Activated naive CD4-positive, alpha-beta T cell treated with Interleukin-2 at 50 U/mL for 16 hours (primary cell): ENCODE measurements at regions not wholly inside any gene's neighbourhood (a gene's known extent, or its start where the extent isn't known, plus 50 kb on each side); places are given as distances from the start of the nearest gene placed in this dataset.

ENCODE experiments used
- DNase-seq: peaks from one replicate; pipeline ENCODE4 v3.0.0-alpha.2; 2020

DNA sequence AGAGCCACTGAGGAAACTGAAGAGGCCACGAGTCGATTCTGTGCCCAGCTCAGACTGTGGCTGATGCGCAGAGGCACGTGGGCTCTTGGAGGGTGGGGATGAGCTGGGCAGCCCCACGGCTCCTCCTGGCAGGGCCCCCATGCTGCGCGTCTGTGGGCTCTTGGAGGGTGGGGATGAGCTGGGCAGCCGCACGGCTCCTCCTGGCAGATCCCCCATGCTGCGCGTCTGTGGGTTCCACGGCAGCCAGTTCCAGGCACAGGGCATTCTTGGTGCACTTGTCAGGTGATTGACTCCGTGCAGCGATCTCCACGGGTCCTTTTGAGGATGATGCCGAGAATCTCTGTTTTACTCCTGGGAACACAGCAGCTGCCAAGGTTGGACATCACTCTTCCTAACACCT, 138.1 kb upstream of the ZNF236 start:
- no peak for DNase-seq

DNA sequence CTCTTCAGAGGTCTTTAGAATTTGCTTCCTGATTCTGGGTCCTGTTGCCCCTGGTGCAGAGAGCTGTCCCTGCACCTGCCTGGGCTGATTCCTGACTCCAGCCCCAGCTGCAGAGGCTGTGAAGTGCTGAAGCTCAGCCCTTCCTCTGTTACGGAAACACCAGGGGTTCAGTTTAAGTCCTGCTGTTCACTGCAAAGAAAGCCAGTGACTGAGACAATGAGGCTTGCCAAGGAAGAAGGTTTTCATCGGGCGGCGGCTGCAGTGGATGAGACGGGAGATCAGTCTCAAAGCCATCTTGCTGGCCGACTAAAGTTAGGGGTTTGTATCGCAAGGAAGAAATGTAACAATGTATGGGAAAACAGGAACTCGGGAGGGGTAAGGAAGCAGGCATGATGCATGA, 142.4 kb upstream of the ZNF236 start:
- no peak for DNase-seq

DNA sequence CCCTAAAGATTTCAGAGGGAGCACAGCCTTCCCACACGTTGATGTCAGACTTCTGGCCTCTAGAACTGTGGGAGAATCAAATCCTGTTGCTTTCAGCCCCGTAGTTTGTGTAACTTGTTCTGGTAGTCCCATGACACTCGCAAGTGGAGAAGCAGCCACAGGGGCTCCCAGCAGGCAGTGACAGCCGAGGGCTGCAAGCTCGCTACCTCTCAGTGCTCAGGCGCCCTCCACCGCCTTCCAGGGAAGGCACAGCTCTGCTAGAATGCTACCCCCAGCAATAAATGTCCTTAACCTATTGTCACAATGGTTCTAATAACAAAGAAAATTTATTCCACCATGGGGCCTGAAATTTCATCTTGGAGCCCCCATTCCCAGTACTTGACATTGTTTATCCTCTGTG, 143.1 kb upstream of the ZNF236 start:
- DNase-seq = no peak

DNA sequence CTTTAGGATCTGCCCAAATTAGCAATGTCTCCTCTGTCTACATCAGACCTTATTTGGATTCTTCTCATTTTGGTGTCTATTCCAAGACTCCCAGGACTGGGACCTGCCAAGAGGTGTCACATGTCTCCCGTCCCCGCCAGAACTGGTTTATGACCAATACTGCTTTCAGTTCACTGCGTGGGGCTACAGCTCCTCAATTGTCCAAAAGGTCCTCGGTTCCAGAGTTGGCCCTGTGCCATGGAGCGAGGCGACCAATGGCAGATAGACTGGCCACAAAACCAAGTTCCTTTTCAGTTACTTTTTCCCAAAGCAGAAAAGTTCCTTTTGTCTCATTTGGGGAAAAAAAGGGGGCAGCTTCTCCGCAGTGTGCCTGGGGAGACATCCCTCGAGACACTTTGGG, 144.1 kb upstream of the ZNF236 start:
- no peak for DNase-seq

DNA sequence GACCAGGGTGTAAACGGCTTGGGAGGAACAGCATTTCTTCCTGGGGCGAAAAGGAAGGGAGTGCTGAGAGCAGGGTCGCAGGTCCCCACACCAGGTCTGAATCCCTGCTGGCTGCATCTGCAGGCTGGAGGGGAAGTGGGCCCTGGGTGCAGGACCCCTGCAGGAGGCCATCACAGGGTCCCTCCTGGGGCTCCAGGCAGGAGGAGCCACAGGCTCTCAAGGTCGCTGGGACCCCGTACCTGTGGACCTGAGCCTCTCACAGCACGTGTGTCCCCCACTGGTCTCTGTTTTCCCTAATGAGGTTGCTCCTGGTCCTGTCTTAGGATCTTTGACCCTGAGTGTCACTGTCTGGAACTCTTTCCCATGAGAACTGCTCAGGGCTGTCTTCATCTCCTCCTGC, 147.8 kb upstream of the ZNF236 start:
- no peak for DNase-seq

DNA sequence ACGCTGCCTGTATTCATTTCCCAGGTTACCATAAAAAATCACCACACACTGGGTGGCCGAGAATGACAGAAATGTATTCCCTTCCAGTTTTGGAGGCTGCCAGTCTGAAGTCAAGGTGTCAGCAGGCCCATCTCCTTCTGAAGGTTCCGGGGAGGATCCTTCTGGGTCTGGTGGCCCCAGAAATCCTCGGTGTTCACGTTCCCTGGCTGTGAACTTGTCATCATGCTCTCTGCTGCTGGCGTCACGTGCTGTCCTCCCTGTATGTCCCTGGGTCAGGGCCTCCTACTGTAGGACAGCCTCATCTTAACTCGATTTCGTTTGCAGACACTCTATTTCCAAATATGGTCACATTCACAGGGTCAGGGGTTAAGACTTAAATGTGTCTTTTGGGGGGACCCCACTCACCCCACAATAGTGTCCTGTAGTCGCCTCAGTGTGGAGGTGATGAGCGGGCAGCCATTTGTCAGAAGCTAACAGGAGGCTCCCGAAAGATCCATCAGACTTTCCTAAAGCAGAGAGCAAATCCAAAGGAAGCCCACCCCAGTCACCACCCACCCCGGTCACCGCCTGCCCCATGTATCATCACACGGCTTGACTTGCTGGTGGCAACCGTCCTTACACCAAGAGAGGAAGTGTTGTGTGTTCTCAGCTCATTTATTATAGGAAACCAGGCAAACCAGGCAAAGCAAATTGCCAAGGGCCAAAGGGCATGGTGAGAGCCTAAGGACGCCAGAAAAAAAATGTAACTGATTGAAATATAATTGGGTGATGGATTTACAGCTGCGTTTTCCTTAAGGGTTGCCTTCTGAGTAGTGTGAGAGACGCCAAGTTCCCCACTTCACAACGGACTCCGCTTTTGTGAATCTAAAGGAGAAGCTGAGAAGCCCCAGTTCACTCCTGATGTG, 148.8 kb upstream of the ZNF236 start:
- DNase-seq = no peak

DNA sequence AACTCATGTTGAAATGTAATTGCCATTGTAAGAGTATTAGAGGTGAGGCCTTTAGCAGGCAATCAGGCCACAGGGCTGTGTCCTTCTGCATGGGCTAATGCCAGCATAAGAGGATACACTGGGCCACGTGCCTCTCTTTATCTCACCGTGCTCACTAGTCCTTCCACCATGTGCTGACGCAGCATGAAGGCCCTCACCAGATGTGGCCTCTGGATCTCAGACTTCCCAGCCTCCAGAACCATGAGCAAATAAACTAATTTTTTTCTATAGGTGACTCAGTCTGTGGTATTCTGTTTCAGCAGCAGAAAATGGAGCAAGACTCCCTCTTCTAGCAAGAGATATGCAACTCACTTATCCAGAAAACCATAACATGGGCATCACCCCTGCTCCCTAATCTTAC, 149.7 kb upstream of the ZNF236 start:
- DNase-seq = no peak

DNA sequence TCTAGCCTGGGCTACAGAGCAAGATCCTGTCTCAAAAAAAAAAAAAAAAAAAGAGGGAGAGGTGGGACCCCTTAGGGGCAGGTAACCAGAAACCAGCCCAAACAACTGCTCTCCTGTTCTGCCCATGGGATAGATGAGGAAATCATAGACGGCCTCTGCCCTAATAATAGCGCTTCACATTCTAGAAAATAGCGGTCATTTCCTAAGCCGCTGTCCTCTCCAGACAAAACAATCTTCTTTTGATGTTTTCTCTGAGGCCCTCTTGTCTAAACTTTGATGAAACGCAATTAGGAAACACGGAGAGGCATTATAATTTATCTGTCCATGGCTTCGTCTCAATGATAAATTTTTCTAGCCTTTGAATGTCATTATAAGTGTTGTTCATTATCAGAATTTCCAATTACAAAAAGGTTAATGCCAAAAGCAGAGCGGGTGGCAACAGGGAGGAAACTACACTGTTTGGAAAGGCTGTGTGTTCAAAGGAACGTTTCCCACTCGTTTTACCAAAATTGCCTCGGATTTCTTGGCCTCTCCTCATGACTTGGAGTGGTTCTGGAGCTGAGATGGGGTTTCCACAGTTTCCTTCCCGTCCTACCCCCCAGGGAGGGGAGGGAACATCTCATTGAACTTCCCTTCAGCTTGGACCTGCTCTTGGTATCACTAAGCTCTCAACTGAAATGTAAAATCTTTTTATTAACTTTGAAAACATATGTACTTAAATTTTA, 151.6 kb upstream of the ZNF236 start:
- DNase-seq = no peak

DNA sequence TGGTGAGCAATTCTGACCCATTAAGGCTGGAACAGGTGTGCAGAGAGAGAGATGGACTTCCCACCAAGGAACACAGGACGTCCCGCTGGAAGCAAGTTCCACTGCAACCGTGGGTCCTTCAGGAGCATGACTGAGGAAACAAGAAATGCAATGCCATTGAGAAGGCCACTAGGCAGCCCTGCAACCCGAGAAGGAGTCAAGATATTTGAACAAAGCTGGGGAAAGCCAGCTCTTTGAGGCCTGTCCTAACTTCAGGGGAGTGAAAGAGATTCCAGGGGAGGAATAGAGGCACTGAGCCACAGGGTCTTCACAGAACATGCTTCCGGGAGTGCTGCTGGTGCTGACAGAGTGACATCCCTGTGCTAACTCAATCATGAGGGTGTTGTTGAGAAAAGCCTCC, 153.8 kb upstream of the ZNF236 start:
- DNase-seq = no peak

DNA sequence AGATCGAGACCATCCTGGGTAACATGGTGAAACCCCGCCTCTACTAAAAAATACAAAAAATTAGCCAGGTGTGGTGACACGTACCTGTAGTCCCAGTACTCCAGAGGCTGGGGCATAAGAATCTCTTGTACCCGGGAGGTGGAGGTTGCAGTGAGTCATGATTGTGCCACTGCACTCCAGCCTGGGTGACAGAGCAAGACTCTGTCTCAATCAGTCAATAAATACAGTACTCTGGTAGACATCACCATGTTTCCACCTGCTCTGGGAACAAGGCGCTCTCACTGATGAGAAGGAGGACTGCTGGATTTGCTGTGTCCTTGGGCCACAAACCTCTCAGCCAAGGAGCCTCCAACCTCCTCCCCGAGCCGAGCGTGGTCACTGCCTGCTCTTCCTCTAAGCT, 154.2 kb upstream of the ZNF236 start:
- DNase-seq = no peak

DNA sequence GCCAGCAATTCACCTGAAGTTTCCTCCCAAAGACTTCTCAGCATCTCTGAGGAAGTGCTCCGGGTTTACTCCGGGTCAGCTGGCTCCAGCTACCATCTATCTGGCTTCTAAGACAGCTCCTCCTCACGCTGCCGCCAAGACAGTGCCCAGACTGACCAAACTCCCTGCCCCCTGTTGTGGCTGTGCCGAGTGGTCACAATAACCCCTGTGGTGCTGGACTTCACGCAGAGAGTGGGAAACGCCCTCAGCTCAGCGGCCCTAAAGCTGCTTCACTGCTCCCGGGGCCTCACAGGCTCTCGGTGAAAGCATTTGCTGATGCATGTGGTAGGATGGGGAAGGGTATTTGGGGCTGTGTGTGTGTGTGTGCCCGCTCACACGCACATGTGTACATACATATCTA, 154.8 kb upstream of the ZNF236 start:
- no peak for DNase-seq

DNA sequence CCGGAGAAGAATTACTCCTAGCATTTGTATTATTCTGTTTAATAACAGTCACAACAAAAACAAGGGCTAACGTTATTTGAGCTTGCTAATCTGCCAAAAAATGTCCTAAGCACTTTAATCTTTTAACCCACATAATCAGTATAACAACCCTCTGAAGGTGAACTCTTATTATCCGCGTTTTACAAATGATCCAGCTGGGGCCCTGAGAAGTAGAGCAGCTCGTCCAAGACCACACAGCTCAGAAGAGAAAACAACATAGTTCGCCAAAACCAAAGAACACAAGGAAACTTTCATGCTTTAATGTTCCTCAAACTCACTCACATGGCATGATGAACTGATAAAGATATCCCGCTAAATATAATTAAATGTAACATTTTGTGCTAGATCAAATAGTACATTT, 159.7 kb upstream of the ZNF236 start:
- no peak for DNase-seq

DNA sequence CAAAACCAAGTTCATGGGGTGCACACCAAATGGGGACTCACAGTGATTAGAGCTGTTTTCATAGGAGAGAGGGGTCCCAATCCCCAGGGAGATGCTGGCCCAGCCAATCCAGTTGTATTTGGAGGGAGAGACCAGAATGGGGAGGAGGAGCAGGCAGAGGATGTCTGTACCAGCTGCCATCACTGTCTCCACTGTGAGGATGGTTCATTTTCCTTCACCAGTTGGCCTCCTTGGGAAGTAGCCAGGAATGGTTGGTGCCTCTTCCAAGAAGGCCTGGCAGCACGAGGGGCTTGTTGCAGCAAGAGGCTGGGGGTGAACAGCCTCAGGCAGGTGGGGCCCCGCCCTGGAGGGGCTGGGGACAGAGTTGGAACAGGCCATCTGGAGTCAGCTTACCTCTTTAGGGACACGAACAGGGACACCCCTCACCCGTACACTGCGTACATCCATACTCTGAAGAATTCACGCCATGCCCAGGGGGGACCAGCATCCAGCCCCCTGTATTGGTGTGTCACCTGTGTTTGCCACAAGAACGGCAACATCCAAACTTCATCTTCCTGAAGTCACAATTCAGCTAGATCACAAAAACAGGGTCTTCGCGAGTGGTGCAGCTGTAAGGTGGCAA, 161.7 kb upstream of the ZNF236 start:
- no peak for DNase-seq

DNA sequence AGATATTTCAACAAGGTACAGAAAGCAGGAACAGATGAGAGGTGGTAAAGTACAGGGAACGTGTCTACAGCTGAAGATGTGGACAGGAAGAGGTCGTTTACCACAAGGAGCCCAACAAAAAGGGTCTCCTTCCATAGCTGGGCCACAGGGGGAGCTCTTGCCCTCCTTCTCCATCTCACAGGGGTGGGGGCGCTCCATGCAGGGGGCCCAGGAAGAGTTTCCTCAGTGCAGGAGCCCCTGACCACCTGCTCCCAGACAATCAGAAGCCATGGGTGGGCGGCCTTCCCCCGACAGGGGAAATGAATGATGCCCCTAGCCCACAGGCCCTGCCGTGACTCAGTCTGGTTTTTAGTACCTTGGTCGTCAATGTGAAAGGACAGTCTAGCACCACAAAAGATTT, 163.6 kb upstream of the ZNF516 start:
- peak; percentile 10 for DNase-seq

DNA sequence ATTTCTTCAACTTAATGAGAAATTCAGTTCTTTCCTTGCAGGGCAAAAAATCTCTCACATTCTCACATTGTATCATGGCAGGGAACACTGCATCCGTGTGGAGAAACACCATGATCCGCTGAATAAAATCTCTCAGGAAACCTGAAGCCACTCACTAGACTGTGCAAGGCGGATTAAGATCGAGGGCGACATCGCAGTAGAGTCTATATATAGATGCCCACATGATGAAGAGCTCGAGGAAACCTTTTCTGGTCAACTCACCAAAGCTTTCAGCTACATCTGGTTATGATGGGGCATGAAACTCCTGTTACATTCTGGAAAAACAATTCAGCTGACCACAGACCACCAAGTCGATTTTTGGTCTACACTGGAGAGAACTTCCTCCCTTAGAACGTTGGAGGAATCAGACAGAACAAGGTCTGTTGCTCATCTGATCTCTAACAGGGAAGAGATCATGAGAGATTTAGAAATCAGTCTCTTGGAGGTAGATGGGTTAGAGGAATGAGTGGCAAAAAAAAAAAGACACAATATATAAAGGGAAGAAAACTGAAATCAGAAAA, 162.9 kb upstream of the ZNF516 start:
- no peak for DNase-seq

DNA sequence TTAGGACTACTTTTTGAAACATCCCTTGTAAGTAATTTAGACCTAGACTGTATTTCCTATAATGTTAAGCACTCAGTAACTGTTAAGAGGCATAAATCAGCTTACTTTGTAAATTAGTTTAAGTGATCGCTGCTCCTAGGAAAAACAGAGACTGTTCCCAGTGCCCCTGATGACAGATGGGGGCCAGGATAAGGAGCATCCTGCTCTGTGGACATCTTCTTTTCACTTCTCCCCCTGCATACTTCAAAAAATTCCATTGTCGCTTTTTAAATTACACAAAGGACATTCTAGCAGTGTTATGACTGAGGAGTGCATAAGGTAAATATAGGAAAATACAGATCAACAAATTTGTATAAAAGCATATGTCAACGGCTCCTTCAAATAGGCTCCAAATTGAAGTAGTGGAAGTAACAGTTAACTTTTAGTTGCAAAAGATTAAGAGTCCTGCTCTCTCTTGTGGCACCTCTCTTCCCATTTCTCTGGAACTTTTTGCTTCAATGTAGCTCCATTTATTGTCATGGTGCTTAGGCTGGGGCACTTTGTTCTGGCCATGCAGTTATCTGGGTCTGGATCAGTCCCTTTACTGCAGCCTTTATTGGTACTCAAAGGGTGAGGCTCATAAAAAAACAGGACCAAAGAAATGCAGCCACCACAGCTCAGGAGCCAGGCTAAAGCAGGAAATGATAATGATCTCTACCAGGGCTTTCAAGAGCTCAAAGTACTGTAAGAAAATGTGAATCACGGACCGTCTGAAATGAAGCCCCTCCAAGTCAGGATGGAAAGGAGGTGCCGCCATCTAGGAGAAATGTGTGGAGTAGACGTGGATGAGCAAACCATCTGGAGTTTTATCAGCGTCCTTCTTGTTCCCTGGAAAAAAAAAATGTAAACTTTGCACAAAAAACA, 162.1 kb upstream of the ZNF516 start:
- DNase-seq = no peak

DNA sequence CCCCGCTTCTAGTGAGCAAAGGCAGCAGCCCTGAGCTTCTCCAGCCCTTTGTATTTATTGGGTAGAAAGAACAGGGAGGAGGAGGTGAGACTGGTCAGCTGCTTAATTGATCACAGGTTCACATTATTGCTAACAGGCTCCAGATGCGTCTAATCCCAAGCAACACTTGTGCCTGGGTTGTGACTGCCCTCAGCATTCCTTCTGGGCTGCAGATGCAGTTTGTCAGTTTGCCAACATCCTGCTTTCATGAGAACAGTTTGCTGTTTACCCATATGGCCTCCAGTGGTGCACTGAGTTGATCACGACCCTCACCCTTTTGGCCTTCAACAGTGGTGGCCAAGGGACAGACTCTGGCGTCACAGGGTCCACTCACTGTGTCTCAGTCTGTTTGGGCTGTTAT, 159.5 kb upstream of the ZNF516 start:
- DNase-seq = no peak

DNA sequence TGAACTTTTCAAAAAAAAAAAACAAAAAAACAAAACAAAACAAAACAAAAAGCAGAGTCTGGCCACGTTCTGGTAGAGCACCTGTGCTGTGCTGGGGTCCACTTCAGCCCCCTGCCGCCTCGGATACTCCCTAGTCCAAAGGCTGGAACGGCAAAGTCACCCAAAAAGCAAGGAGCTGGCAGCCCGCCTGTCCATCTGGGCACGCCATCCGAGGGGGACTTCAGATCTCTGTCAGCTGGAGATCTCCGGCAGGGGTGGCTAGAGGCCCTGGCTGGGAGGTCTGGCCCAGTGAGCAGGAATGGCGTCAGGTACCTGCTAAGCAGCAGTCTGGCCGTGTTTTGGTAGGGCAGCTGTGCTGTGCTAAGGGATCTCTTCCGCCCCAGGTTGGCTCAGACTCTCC, 152.3 kb upstream of the ZNF516 start:
- no peak for DNase-seq

DNA sequence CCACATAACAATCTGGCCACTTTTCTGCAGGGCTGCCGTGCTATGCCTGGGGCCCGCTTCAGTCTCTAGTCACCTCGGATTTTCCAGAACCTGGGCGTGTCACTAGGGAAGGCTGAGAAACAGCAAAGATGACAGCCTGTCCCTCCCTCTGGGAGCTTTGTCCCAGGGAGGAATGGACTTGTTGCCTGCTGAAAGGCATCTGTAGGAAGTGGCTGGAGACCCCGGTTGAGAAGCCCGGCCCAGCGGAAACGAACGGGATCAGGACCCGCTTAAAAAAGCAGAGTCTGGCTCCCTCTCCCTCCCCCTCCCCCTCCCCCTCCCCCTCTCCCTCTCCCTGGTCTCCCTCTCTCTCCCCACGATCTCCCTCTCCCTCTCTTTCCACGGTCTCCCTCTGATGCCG, 149.5 kb upstream of the ZNF516 start:
- no peak for DNase-seq

DNA sequence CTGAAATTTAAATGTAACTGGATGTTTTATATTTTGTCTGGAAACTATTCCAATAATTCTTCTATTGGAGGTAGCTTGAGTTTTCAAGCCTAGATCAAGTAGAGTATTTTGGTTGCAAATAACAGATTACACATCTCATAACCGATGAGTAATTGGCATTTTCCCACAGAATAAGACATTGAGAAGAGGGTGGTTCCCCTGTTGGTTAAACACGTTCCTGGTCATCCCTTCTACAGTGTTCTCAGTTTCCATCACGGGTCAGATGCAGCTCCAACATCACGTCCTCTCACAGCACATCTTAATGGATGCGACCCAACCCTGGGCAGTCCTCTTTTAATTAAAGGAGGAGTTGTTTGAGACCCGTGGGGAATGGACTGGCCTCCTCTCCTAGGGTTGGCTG, 149.0 kb upstream of the ZNF516 start:
- no peak for DNase-seq

DNA sequence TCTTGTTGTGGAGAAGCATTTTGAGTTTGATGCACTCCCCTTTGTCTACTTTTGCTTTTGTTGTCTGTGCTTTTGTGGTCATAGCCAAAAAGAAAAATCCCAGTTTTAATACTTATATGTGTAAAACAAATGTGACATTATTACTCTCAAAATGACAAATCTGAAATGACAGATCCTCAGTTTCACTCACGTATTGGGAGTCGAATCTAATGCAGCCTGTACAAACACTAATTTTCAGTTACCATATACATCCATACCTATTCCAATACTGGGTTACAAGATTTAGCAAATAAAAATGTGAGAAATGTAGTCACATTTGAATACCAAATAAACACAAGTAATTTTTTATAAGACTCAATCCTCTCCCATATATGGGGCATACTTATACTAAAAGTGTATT, 148.2 kb upstream of the ZNF516 start:
- DNase-seq = no peak

DNA sequence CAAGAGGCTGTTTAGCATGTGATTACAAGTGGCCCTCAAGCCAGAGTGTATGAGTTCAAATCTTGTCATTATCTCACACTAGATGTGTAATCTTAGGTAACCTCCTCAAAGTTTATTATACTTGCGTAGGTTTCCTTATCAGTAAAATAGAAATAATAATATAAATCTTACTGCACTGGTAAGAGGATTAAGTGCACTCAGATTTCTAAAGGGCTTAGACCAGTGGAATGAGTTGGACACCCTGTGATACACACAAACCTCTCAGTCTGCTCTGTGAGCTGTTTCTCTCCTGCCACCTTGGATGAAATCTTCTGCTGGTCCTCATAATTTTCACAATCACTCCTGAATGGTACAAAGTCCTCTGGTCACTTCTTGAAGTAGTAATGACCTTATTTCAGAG, 145.4 kb upstream of the ZNF516 start:
- DNase-seq = no peak

DNA sequence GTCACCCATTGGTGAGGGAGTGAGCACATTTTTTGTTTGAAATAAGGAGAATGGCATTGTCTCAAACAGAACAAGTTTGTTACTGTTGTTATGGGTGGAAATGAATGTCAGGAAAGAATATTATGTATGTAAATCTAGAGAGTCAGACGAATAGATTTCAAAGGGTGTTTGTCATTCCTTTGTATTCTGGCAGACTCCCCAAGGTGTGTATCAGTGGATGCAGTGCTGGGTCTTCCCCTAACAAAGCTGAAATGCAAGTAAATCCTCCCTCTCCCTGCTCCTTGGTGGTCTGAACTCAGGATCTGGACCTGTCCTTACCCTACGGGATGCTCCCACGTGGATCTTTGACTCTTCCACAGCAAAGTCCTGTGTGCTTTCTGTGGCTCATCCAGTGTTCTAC, 139.5 kb upstream of the ZNF516 start:
- no peak for DNase-seq
